Activated CD4-positive, alpha-beta T cell treated with anti-CD3 and anti-CD28 coated beads, Interleukin-10, Interleukin-2, amounts not matched to agents 100 ng/mL and 50 ng/mL, durations not matched to agents 16 hours and 8 hours (primary cell): ENCODE measurements at regions not wholly inside any gene's neighbourhood (a gene's known extent, or its start where the extent isn't known, plus 50 kb on each side); places are given as distances from the start of the nearest gene placed in this dataset.

Experiments
- DNase-seq: peaks from one replicate; pipeline ENCODE4 v3.0.0-alpha.2; 2020

- no peak for DNase-seq
Measured at GRCh38 chr2:12177455-12178288, 431.2 kb downstream of the LPIN1 start.

GRCh38 chr2:12178289-12179080, 432.1 kb downstream of the LPIN1 start:
- no peak for DNase-seq

- no peak for DNase-seq
Measured at GRCh38 chr2:12180031-12180430, 433.6 kb downstream of the LPIN1 start.

- DNase-seq = no peak
Measured at GRCh38 chr2:12183032-12183645, 436.7 kb downstream of the LPIN1 start.

GRCh38 chr2:12192762-12193161, 446.3 kb downstream of the LPIN1 start:
- DNase-seq = no peak

- DNase-seq = no peak
Measured at GRCh38 chr2:12194968-12195367, 448.5 kb downstream of the LPIN1 start.

- no peak for DNase-seq
Measured at GRCh38 chr2:12196495-12196894, 450.1 kb downstream of the LPIN1 start.

- no peak for DNase-seq
Measured at GRCh38 chr2:12197133-12197532, 450.7 kb downstream of the LPIN1 start.

GRCh38 chr2:12199491-12200211, 453.2 kb downstream of the LPIN1 start:
- DNase-seq = no peak

- DNase-seq = no peak
Measured at GRCh38 chr2:12201369-12201768, 454.9 kb downstream of the LPIN1 start.

- no peak for DNase-seq
Measured at GRCh38 chr2:12202313-12203075, 456.1 kb downstream of the LPIN1 start.

- DNase-seq = no peak
Measured at GRCh38 chr2:12203528-12203927, 457.1 kb downstream of the LPIN1 start.

GRCh38 chr2:12205086-12205485, 458.7 kb downstream of the LPIN1 start:
- no peak for DNase-seq

- DNase-seq = no peak
Measured at GRCh38 chr2:12207491-12207890, 461.1 kb downstream of the LPIN1 start.

GRCh38 chr2:12210016-12210933, 463.8 kb downstream of the LPIN1 start:
- DNase-seq = no peak

GRCh38 chr2:12211326-12212175, 465.1 kb downstream of the LPIN1 start:
- DNase-seq = no peak

GRCh38 chr2:12212841-12213597, 466.6 kb downstream of the LPIN1 start:
- peak; percentile 10 for DNase-seq

GRCh38 chr2:12217175-12217574, 470.7 kb downstream of the LPIN1 start:
- DNase-seq = no peak

- DNase-seq = no peak
Measured at GRCh38 chr2:12219761-12220160, 473.3 kb downstream of the LPIN1 start.
